ENCODE measurements at regions not wholly inside any gene's neighbourhood (a gene's known extent, or its start where the extent isn't known, plus 50 kb on each side); places are given as distances from the start of the nearest gene placed in this dataset.

- no peak for DNase-seq (ENCODE audit: low spot score)
- TF ChIP-seq EZH2phosphoT487 (IDR thresholded peaks at IDR 0.05; ENCODE audit: low read depth, severe bottlenecking, unreplicated experiment) (no peak), EZH2 (IDR thresholded peaks at IDR 0.05; ENCODE audit: borderline replicate concordance) (no peak), CTCF (IDR thresholded peaks at IDR 0.05; ENCODE audit: poor library complexity) (no peak)
- Histone ChIP-seq H3K9me2 (replicated peaks; ENCODE audit: insufficient read depth) (no peaks in the 10 kb centered on the region), H4K20me1 (ENCODE audit: insufficient read depth, poor library complexity, severe bottlenecking) (no peaks in the 10 kb centered on the region), H3K4me1 (ENCODE audit: insufficient read depth) (peaks cover 10% of the 10 kb centered on the region), H3K9me3 (ENCODE audit: low read depth) (no peaks in the 10 kb centered on the region), H3K27ac (no peak overlapping the region), H3K4me2 (peak overlapping the region; percentile 2), H3K79me2 (no peaks in the 10 kb centered on the region), H3K27me3 (no peaks in the 10 kb centered on the region), H3K36me3 (replicated peaks; ENCODE audit: insufficient read depth, low read depth) (no peaks in the 10 kb centered on the region), H2AFZ (no peak overlapping the region), H3K4me3 (no peak overlapping the region)
- 74% methylated on average over 10 of the region's 10 CpGs for WGBS (ENCODE audit: low lambda C conversion rate, missing lambda C conversion rate)
Measured at GRCh38 chr13:60754211-60755090, 357.4 kb downstream of the TDRD3 start.

GRCh38 chr13:60753641-60754040 is 356.6 kb downstream of the TDRD3 start:
- no peaks in the 10 kb centered on the region for H3K9me2 ChIP-seq (replicated peaks; ENCODE audit: insufficient read depth)
- no peak for DNase-seq (ENCODE audit: low spot score)
- H2AFZ ChIP-seq: no peak overlapping the region
- H3K79me2 ChIP-seq: no peaks in the 10 kb centered on the region
- no peaks in the 10 kb centered on the region for H3K9me3 ChIP-seq (ENCODE audit: low read depth)
- 95% methylated on average over 1 of the region's 1 CpG for WGBS (ENCODE audit: low lambda C conversion rate, missing lambda C conversion rate)
- H3K4me2 ChIP-seq: no peak overlapping the region
- H3K4me3 ChIP-seq: no peak overlapping the region
- no peaks in the 10 kb centered on the region for H3K36me3 ChIP-seq (replicated peaks; ENCODE audit: insufficient read depth, low read depth)
- peaks cover 10% of the 10 kb centered on the region for H3K4me1 ChIP-seq (ENCODE audit: insufficient read depth)
- H4K20me1 ChIP-seq (ENCODE audit: insufficient read depth, poor library complexity, severe bottlenecking): no peaks in the 10 kb centered on the region
- H3K27ac ChIP-seq: no peak overlapping the region
- no peaks in the 10 kb centered on the region for H3K27me3 ChIP-seq
- TF ChIP-seq EZH2 (IDR thresholded peaks at IDR 0.05; ENCODE audit: borderline replicate concordance): no peak
- TF ChIP-seq EZH2phosphoT487 (IDR thresholded peaks at IDR 0.05; ENCODE audit: low read depth, severe bottlenecking, unreplicated experiment): no peak
- TF ChIP-seq CTCF (IDR thresholded peaks at IDR 0.05; ENCODE audit: poor library complexity): no peak

GRCh38 chr13:60745343-60745742 is 348.3 kb downstream of the TDRD3 start:
- 51% methylated on average over 3 of the region's 3 CpGs for WGBS (ENCODE audit: low lambda C conversion rate, missing lambda C conversion rate)

More at GRCh38 chr13:60745343-60745742, 348.3 kb downstream of the TDRD3 start:
- no peak overlapping the region for H3K4me2 ChIP-seq
- H3K27me3 ChIP-seq: no peaks in the 10 kb centered on the region
- no peaks in the 10 kb centered on the region for H3K9me3 ChIP-seq (ENCODE audit: low read depth)
- H3K36me3 ChIP-seq (replicated peaks; ENCODE audit: insufficient read depth, low read depth): no peaks in the 10 kb centered on the region
- no peak for DNase-seq (ENCODE audit: low spot score)
- H3K27ac ChIP-seq: no peak overlapping the region
- TF ChIP-seq EZH2 (IDR thresholded peaks at IDR 0.05; ENCODE audit: borderline replicate concordance): no peak
- no peak for TF ChIP-seq CTCF (IDR thresholded peaks at IDR 0.05; ENCODE audit: poor library complexity)
- no peak for TF ChIP-seq EZH2phosphoT487 (IDR thresholded peaks at IDR 0.05; ENCODE audit: low read depth, severe bottlenecking, unreplicated experiment)
- H3K4me3 ChIP-seq: no peak overlapping the region
- H2AFZ ChIP-seq: no peak overlapping the region
- no peaks in the 10 kb centered on the region for H3K9me2 ChIP-seq (replicated peaks; ENCODE audit: insufficient read depth)
- no peaks in the 10 kb centered on the region for H3K4me1 ChIP-seq (ENCODE audit: insufficient read depth)
- H4K20me1 ChIP-seq (ENCODE audit: insufficient read depth, poor library complexity, severe bottlenecking): no peaks in the 10 kb centered on the region
- H3K79me2 ChIP-seq: no peaks in the 10 kb centered on the region

All from hepatocyte (in vitro differentiated cells).